CD14-positive monocyte (primary cell): ENCODE measurements at regions not wholly inside any gene's neighbourhood (a gene's known extent, or its start where the extent isn't known, plus 50 kb on each side); places are given as distances from the start of the nearest gene placed in this dataset.
"Not testable (repeated sequence)": the region's sequence is repeated elsewhere in the genome, so short reads cannot be mapped to it uniquely, and the experiment has no call there.

Experiments used
- DNase-seq, 3 donors: peaks; one replicate each; pipeline ENCODE4 v3.0.0-alpha.2; 2011 to 2022
- H2AFZ ChIP-seq: 2 replicates; pipeline ENCODE4 v1.6.0; 2012; ENCODE audit warnings: mild to moderate bottlenecking, low read depth, low read length, inconsistent platforms; ENCODE audit not compliant: insufficient read depth, poor library complexity, severe bottlenecking
- H3K27ac ChIP-seq, 2 donors: 1 replicate in 1 of 2; 2 replicates in 1 of 2; pipeline ENCODE4 v1.5.1; 2012 to 2013; ENCODE audit warnings: low read length in 2 of 2, control low read depth in 1 of 2, inconsistent platforms in 1 of 2, low read depth in 1 of 2, mild to moderate bottlenecking in 1 of 2
- H3K27me3 ChIP-seq, 2 donors: one replicate each; pipeline versions ENCODE4 v1.6.0 to v1.6.1; 2011 to 2013; ENCODE audit warnings: low read length in 2 of 2; ENCODE audit not compliant: control insufficient read depth in 2 of 2, insufficient read depth in 2 of 2
- H3K36me3 ChIP-seq, 2 donors: replicated peaks in 1 of 2; 1 replicate in 1 of 2; 2 replicates in 1 of 2; pipeline versions ENCODE4 v1.5.1 to v1.6.1; 2012 to 2013; ENCODE audit warnings: low read length in 2 of 2, control low read depth in 1 of 2, inconsistent platforms in 1 of 2, mild to moderate bottlenecking in 1 of 2; ENCODE audit not compliant: insufficient read depth in 2 of 2, control insufficient read depth in 1 of 2
- H3K4me1 ChIP-seq, 2 donors: 1 replicate in 1 of 2; 2 replicates in 1 of 2; pipeline versions ENCODE4 v1.5.1 to v1.6.1; 2012 to 2013; ENCODE audit warnings: low read length in 2 of 2, control low read depth in 1 of 2, inconsistent platforms in 1 of 2, mild to moderate bottlenecking in 1 of 2, moderate library complexity in 1 of 2; ENCODE audit not compliant: insufficient read depth in 2 of 2, control insufficient read depth in 1 of 2
- H3K4me2 ChIP-seq: replicated peaks from 2 replicates; pipeline ENCODE3; 2012; ENCODE audit warnings: low read length, moderate library complexity, mild to moderate bottlenecking; ENCODE audit not compliant: poor library complexity, severe bottlenecking; ENCODE audit errors: extremely low read depth
- H3K4me3 ChIP-seq, 3 experiments: fragments of 200-600 bp in 1 of 3; sonication (generic) in 1 of 3; replicated peaks in 1 of 3; 1 replicate in 2 of 3; 2 replicates in 1 of 3; pipeline ENCODE4 v1.5.1; 2011 to 2013; ENCODE audit warnings: low read length in 3 of 3, mild to moderate bottlenecking in 3 of 3, control low read depth in 2 of 3, low read depth in 2 of 3, inconsistent platforms in 1 of 3, moderate library complexity in 1 of 3
- H3K79me2 ChIP-seq: 2 replicates; pipeline ENCODE4 v1.6.0; 2012; ENCODE audit warnings: mild to moderate bottlenecking, control low read depth, inconsistent platforms, low read length, moderate library complexity; ENCODE audit not compliant: insufficient read depth
- H3K9ac ChIP-seq: 2 replicates; pipeline ENCODE4 v1.6.0; 2017; ENCODE audit warnings: low read length, mild to moderate bottlenecking; ENCODE audit not compliant: insufficient read depth, poor library complexity, severe bottlenecking
- H3K9me3 ChIP-seq, 2 donors: replicated peaks in 1 of 2; 1 replicate in 1 of 2; 2 replicates in 1 of 2; pipeline versions ENCODE4 v1.5.1 to v1.6.1; 2012 to 2013; ENCODE audit warnings: low read length in 2 of 2, control low read depth in 1 of 2; ENCODE audit not compliant: control insufficient read depth in 1 of 2, insufficient read depth in 1 of 2
- H4K20me1 ChIP-seq: 2 replicates; pipeline ENCODE4 v1.6.0; 2012; ENCODE audit warnings: mild to moderate bottlenecking, low read length, control low read depth, moderate library complexity; ENCODE audit not compliant: insufficient read depth
- H3K27ac Mint-ChIP-seq, 7 donors: one replicate each; pipeline ENCODE4 v1.8.0; 2020; ENCODE audit warnings: mild to moderate bottlenecking in 7 of 7, mixed read lengths in 7 of 7, moderate library complexity in 6 of 7, inconsistent platforms in 2 of 7
- H3K27me3 Mint-ChIP-seq, 3 donors: one replicate each; pipeline ENCODE4 v1.8.0; 2021 to 2022; ENCODE audit warnings: low read depth in 3 of 3, mild to moderate bottlenecking in 3 of 3, mixed read lengths in 3 of 3, moderate library complexity in 3 of 3, inconsistent platforms in 1 of 3
- H3K36me3 Mint-ChIP-seq, 2 donors: one replicate each; pipeline ENCODE4 v1.8.0; 2020; ENCODE audit warnings: mixed read lengths in 2 of 2, inconsistent platforms in 1 of 2, mild to moderate bottlenecking in 1 of 2
- H3K4me1 Mint-ChIP-seq: one replicate; pipeline ENCODE4 v1.8.0; 2020; ENCODE audit warnings: mild to moderate bottlenecking, mixed read lengths
- H3K4me3 Mint-ChIP-seq, 2 donors: one replicate each; pipeline ENCODE4 v1.8.0; 2020; ENCODE audit warnings: mild to moderate bottlenecking in 2 of 2, mixed read lengths in 2 of 2, moderate library complexity in 1 of 2
- H3K9me3 Mint-ChIP-seq, 7 donors: one replicate each; pipeline ENCODE4 v1.8.0; 2020 to 2022; ENCODE audit warnings: mixed read lengths in 7 of 7, mild to moderate bottlenecking in 6 of 7, moderate library complexity in 6 of 7, inconsistent platforms in 2 of 7
- CTCF ChIP-seq: fragments of 200-600 bp; IDR thresholded peaks from one replicate; pipeline ENCODE4 v1.8.0; 2022; ENCODE audit warnings: antibody characterized with exemption, mild to moderate bottlenecking
- WGBS: methylation state at CpG from one replicate; pipeline ENCODE4 v1.1.5; 2013; ENCODE audit warnings: missing lambda C conversion rate; ENCODE audit not compliant: insufficient coverage; 5-methylcytosine and 5-hydroxymethylcytosine counted together
- intact Hi-C, 2 donors: fragments of 100-400 bp; cut with micrococcal nuclease; formaldehyde crosslinking; loops; one replicate each; pipeline versions ENCODE4 v1.15.0 to v1.15.1; 2023

GRCh38 chr15:30830961-30831360, 72.8 kb upstream of the FAN1 start:
- no peaks in the 10 kb centered on the region for H3K4me1 ChIP-seq
- H3K79me2 ChIP-seq = no peaks in the 10 kb centered on the region
- 100% methylated on average over 1 of the region's 4 CpGs for WGBS
- Mint-ChIP-seq H3K9me3 (no peaks in the 10 kb centered on the region), H3K27ac (no peak overlapping the region), H3K27me3 (peaks cover 0 to 2% (median 0%) of the 10 kb centered on the region in 3 donors), H3K4me1 (peaks cover 2% of the 10 kb centered on the region), H3K36me3 (peaks cover 66 to 87% of the 10 kb centered on the region in 2 donors), H3K4me3 (no peak overlapping the region)
- H3K9me3 ChIP-seq = no peaks in the 10 kb centered on the region
- H4K20me1 ChIP-seq = no peaks in the 10 kb centered on the region
- H3K36me3 ChIP-seq = peaks cover 0 to 27% of the 10 kb centered on the region in 2 donors
- no peak for TF ChIP-seq CTCF
- no peak overlapping the region for H3K4me2 ChIP-seq
- no peak overlapping the region for H2AFZ ChIP-seq
- H3K27me3 ChIP-seq = no peaks in the 10 kb centered on the region
- no peak overlapping the region for H3K4me3 ChIP-seq
- no peak for DNase-seq
- no peak overlapping the region for H3K9ac ChIP-seq
- intact Hi-C loops = no loop called here
- H3K27ac ChIP-seq = no peak overlapping the region

GRCh38 chr15:30833379-30833778, 70.3 kb upstream of the FAN1 start:
- H3K4me1 Mint-ChIP-seq, H3K9ac ChIP-seq, H3K27ac ChIP-seq, H3K27me3 Mint-ChIP-seq, H3K79me2 ChIP-seq, H3K4me2 ChIP-seq, H4K20me1 ChIP-seq, intact Hi-C loops, H3K27ac Mint-ChIP-seq, H2AFZ ChIP-seq, H3K9me3 Mint-ChIP-seq, H3K4me1 ChIP-seq, H3K4me3 ChIP-seq, H3K27me3 ChIP-seq, DNase-seq, H3K4me3 Mint-ChIP-seq, H3K9me3 ChIP-seq: not testable (repeated sequence)
- H3K36me3 Mint-ChIP-seq = peaks cover 70 to 86% of the 10 kb centered on the region in 2 donors
- peaks cover 0 to 27% of the 10 kb centered on the region in 2 donors for H3K36me3 ChIP-seq
- WGBS = 90% methylated on average over 5 of the region's 7 CpGs

- H3K4me3 ChIP-seq, intact Hi-C loops, DNase-seq: not testable (repeated sequence)
Observed at GRCh38 chr15:30841639-30842038, 62.1 kb upstream of the FAN1 start.

GRCh38 chr15:30842798-30843472, 60.8 kb upstream of the FAN1 start:
- H3K4me2 ChIP-seq, H2AFZ ChIP-seq, H3K79me2 ChIP-seq, H3K4me3 Mint-ChIP-seq, H3K4me3 ChIP-seq, H4K20me1 ChIP-seq, H3K9ac ChIP-seq, H3K27me3 ChIP-seq, H3K27ac ChIP-seq, H3K9me3 ChIP-seq, H3K4me1 ChIP-seq, DNase-seq, H3K27me3 Mint-ChIP-seq, H3K9me3 Mint-ChIP-seq, intact Hi-C loops, H3K36me3 ChIP-seq: not testable (repeated sequence)
- 0% methylated on average over 3 of the region's 5 CpGs for WGBS
- Mint-ChIP-seq H3K36me3 (peaks cover 41 to 43% of the 10 kb centered on the region in 2 donors), H3K27ac (peak overlapping the region in 1 of 7 donors; percentile 44), H3K4me1 (peaks cover 12% of the 10 kb centered on the region)

More at GRCh38 chr15:30841639-30842038, 62.1 kb upstream of the FAN1 start:
- not testable (repeated sequence) for H3K36me3 ChIP-seq, H3K4me2 ChIP-seq, H3K9ac ChIP-seq, H3K79me2 ChIP-seq, H3K9me3 Mint-ChIP-seq, H3K27ac ChIP-seq, H2AFZ ChIP-seq, H3K27ac Mint-ChIP-seq, H3K27me3 Mint-ChIP-seq, H3K9me3 ChIP-seq, H3K27me3 ChIP-seq, H3K4me1 ChIP-seq, H4K20me1 ChIP-seq, H3K4me3 Mint-ChIP-seq
- Mint-ChIP-seq H3K36me3 (peaks cover 53 to 55% of the 10 kb centered on the region in 2 donors), H3K4me1 (peaks cover 12% of the 10 kb centered on the region)
- WGBS = no CpG with 5 or more reads among the region's 2 CpGs
